ENCODE measurements at regions not wholly inside any gene's neighbourhood (a gene's known extent, or its start where the extent isn't known, plus 50 kb on each side); places are given as distances from the start of the nearest gene placed in this dataset.

DNA sequence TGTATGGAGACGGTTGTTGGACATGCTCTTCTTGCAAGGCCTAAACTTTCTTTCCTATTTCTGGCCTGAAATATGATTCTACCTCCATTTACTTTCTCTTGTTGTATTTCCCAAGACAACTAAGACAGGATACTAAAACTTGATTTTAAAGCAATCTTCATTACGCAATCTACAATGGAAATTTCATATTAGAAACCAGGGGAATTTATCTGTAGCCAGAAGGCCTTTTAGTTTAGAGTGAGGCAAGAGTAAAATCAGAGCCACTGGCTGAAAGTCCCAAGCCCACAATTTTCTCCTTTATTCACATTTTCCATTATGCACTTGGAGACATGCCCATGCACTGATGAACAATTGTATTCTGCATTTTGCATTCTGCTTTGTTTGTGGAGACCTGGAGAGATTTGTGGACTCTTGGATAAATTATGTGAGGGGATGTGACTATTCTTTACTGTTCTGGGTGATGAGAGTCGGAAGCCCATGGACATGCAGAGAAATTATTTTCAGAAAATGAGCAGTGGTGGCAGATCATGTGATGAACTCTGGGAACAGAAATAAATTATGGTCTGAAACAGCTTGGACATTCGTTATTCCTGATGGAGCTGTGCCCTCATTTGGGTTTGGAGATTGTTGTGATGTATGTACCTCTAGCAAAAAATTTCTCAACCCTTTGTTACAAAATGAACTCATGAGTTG lies 336.8 kb downstream of the SEC16B start:
- DNase-seq, result no peak

DNA sequence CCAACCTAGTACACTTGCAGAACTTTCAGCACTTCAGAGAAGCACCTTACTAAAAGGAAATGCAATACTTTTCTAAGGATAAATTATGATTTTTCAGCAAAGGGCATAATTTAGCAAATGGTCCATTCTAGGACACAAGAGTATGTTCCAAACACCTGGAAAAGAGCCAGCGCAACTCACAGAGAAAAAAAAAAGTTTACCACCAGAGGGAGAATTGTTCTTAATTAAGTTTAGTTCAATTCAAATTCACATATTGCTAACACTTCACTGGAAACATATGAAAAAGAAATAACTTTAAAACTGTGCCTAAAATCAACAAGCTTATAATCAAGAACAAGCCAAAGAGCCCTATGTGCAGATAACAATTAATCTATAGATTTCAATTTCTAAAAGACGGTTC lies 338.1 kb downstream of the SEC16B start:
- DNase-seq, result no peak

GRCh38 chr1:177629526-177629925 lies 340.3 kb downstream of the SEC16B start:
- no peak for DNase-seq

GRCh38 chr1:177627148-177627910 lies 342.5 kb downstream of the SEC16B start:
- no peak for DNase-seq

GRCh38 chr1:177620636-177621190 lies 349.1 kb downstream of the SEC16B start:
- peak; percentile 38 for DNase-seq

DNA sequence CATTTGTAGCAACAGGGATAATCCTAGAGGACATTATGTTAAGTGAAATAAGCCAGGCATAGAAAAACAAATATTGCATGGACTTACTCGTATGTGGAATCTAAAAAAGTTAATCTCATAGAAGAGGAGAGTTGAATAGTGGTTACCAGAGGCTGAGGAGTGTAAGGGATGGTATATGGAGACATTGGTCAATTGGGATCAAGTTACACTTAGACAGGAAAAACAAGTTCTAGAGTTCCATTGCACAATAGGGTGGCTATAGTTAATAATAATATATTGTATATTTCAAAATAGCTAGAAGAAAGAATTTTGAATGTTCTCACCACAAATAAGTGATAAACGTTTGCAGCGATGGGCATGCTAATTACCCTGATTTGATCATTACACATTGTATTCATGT lies 354.6 kb downstream of the SEC16B start:
- no peak for DNase-seq

DNA sequence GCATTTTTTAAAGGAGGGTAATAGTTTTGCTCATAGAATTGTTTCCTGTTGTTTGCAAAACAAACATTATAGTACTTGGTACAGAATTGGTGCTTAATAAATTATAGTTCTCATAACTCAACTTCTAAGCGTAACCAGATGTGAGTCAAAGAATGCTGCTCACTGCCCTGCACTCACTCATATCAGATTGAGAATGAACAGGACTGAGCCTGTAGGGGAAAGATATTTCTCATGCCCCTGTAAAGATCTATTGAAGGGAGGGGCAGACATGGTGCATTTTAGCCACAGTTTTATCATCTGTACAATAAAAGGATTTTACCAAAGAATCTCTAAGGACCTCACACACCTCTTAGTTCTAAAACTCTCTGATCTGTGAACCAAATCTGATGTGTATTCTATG lies 358.5 kb downstream of the SEC16B start:
- DNase-seq, result no peak

GRCh38 chr1:177609953-177610352 lies 359.9 kb downstream of the SEC16B start:
- DNase-seq, result no peak

GRCh38 chr1:177600936-177601335 lies 368.9 kb downstream of the SEC16B start:
- peak; percentile 41 for DNase-seq

DNA sequence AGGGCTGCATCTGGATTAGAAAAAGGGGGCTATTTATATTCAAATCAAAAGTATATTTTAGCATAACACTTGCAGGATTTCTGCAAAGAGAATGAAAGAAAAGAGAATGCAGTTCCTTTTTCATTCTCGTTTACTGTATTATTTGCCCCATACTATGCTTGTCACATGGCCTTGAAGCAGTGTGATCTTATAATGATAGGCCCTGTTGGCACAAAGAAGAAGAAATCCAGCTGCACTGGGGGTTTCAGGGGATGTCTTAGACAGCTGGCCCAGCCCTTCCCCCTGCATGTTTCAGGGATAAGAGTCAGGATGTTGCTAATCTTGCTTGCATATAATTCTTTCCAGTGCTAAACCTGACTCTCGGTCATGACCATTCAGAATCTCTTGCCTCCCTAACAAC lies 369.5 kb downstream of the SEC16B start:
- peak; percentile 92 for DNase-seq

GRCh38 chr1:177597393-177597792 lies 372.5 kb downstream of the SEC16B start:
- DNase-seq, result peak; percentile 47

- DNase-seq, result no peak
These were observed 373.4 kb downstream of the SEC16B start for GRCh38 chr1:177596485-177596884.

DNA sequence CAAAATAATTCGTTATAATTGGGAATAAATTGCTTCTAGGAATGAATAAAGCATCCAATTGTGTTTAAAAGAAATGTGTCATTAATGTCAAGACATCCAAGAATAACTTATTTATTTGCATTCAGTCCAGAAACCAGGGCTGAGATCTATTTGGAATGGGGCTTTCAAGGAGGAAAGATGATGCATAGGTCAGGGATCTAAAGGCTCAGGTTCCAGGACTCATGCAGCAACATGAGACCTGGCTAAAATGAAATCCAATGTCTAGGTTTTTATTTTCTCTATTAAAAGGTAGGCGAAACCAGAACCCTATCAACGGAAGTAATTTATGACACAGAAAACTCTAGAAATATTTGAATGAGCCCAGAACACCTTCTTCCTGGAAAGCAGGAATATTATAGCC lies 376.8 kb downstream of the SEC16B start:
- no peak for DNase-seq

GRCh38 chr1:177592624-177593023 lies 377.2 kb downstream of the SEC16B start:
- DNase-seq, result peak; percentile 50

DNA sequence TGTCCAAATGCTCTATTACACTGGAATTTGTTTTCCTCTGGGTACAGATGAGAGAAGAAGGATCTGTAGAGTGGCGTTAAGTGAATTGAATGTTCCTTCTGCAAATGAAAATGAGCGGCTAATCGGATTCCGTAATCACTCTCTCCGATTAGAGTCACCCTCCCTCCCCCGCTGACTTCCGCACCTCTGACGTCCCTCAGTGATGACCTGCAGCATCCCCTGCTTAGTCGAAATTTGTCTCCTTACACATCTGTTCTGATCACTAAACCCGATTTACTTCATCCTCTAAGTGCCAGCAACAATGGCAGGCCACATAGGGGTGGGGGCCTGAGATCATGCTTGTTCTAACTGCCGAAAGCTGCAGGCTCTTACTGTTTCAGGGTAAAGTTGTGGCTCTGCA lies 378.7 kb downstream of the SEC16B start:
- DNase-seq, result peak; percentile 100

DNA sequence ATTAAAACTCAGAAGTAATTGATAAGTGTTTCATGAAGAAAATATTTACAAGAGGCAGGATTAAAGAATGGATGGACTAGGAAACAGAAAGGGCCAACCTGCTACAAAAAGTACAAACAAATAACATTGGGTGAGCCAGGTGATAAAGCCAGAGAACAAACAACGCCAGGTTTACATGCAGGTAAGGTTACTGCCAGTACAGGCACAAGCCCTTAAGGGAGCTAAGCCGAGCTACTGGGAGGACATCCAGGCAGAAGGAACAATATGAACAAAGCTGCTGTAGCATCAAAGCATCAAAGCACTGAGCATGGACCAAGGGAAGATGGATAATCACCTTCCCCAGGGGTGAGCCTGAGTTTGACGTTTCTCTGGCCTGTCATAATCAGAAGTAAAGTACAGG lies 380.7 kb downstream of the SEC16B start:
- peak; percentile 31 for DNase-seq

DNA sequence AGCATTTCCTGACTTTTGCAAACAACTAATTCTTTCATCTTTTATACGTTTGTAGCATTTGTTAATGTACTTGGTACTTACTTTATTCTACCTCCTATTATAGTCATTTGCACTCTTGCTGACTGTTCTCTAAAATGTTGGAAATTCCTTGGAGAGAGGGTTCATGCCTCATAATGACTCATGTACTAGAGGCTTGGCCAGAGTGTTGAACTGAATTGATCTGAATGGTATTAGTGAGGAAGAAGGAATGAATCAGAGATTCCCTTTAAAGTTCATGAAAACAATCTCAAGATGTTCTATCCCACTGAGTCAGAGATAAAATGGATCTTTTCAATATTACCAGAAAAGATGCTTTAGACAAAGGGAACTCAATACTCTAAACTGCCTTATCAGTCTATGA lies 383.4 kb downstream of the SEC16B start:
- DNase-seq, result no peak

- no peak for DNase-seq
These were observed 384.3 kb downstream of the SEC16B start for GRCh38 chr1:177585302-177586220.

DNA sequence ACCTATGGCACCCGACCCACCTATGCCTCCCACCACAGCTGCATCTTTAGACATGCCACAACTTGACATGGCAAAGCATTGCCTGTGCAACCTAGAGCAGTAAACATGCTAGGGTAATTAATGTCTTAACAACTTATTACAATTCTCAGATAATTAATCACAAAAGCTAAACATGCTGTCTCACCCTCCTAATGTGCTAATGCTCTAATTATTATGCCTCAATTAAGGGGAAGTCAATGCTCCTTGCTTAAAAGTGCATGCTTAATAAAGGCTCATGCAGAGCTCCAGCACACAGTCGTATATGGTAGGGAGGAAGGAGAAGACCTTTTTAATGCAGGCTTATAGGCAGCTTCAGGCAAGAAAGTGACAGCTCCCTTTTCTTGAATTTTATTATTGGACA lies 396.0 kb downstream of the SEC16B start:
- no peak for DNase-seq

- DNase-seq, result no peak
These were observed 398.3 kb downstream of the SEC16B start for GRCh38 chr1:177571485-177572076.

DNA sequence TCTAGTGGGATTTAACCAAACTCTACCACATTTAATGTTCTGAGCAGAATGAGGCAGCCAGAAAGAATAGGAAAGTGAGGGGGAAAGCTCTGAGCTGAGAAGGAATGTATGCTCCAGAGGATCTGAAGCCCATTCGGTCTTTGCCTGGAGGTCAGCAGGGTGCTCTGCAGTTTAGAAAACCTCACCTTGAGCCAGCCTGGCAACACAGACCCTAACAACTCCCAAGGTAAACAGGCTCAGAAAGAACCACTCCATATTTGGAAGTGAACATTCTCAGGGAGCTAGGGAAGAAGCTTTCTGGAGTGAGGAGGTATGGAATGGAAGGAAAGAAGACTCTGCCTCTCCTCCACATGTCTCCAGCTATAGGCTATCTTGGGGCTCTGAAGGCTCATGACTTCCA lies 398.8 kb downstream of the SEC16B start:
- DNase-seq, result no peak

DNA sequence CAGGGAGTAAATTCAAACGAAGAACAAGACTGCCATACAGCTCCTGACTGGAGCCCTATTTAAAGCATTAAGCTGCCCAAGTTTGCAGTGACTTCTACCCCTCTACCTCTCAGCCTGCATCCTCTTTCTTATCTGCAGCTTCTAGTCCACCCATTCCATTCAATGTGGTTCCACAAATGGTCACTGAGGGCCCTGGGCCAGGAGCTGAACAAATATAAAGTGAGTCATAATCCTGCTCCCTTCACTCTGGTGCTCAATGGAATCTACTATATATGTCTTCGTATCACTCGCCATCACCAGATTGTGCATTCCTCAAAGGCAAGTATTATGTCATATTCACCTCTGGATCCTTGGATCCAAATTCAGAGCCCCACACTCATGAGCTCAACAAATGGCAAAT lies 398.7 kb downstream of the BRINP2 start:
- no peak for DNase-seq

GRCh38 chr1:177568622-177569021 lies 397.9 kb downstream of the BRINP2 start:
- peak; percentile 63 for DNase-seq

All from NCI-H82 (cell line).